HepG2 (cell line): ENCODE measurements at regions not wholly inside any gene's neighbourhood (a gene's known extent, or its start where the extent isn't known, plus 50 kb on each side); places are given as distances from the start of the nearest gene placed in this dataset.
A peak's percentile ranks its signal among the peaks of the same experiment; 100 is the strongest.

ENCODE experiments used
- AGO2 ChIP-seq: fragments of 200-400 bp; formaldehyde crosslinking; optimal IDR thresholded peaks from 2 replicates; pipeline ENCODE3; 2017; ENCODE audit warnings: mild to moderate bottlenecking, low read depth, low read length, moderate library complexity
- CEBPG ChIP-seq: IDR thresholded peaks from 2 replicates; pipeline ENCODE4 v1.6.1; 2016
- HIVEP1 ChIP-seq: sonication (generic); formaldehyde crosslinking; IDR thresholded peaks from 2 replicates; pipeline ENCODE4 v1.4.0; 2020; ENCODE audit warnings: mild to moderate bottlenecking, missing genetic modification reagents
- MBNL3 ChIP-seq: fragments of 250-450 bp; sonication (Bioruptor Pico); conservative IDR thresholded peaks from 2 replicates; pipeline ENCODE4 v1.8.0; 2022; ENCODE audit warnings: mild to moderate bottlenecking, inconsistent platforms
- MEF2D ChIP-seq: sonication (generic); formaldehyde crosslinking; IDR thresholded peaks from 2 replicates; pipeline ENCODE4 v1.5.1; 2020; ENCODE audit warnings: mild to moderate bottlenecking, missing genetic modification reagents
- MYNN ChIP-seq: sonication (generic); formaldehyde crosslinking; IDR thresholded peaks from 2 replicates; pipeline ENCODE4 v1.4.0; 2020; ENCODE audit warnings: mild to moderate bottlenecking, low read depth, missing genetic modification reagents
- NCOA1 ChIP-seq: sonication (generic); formaldehyde crosslinking; IDR thresholded peaks from 2 replicates; pipeline ENCODE4 v1.9.0; 2021; ENCODE audit warnings: missing genetic modification reagents
- NFATC3 ChIP-seq: sonication (generic); formaldehyde crosslinking; IDR thresholded peaks from 2 replicates; pipeline ENCODE4 v1.5.1; 2020; ENCODE audit warnings: mild to moderate bottlenecking, missing genetic modification reagents
- NKX3-1 ChIP-seq: sonication (generic); formaldehyde crosslinking; IDR thresholded peaks from 2 replicates; pipeline ENCODE4 v1.5.0; 2020; ENCODE audit warnings: missing genetic modification reagents
- RFX3 ChIP-seq: IDR thresholded peaks from 2 replicates; pipeline ENCODE4 v1.6.1; 2016; ENCODE audit warnings: missing biosample characterization, missing genetic modification reagents
- SMAD3 ChIP-seq: sonication (generic); formaldehyde crosslinking; IDR thresholded peaks from 2 replicates; pipeline ENCODE4 v1.4.0; 2020; ENCODE audit warnings: missing genetic modification reagents
- SMARCE1 ChIP-seq: fragments of 450-650 bp; IDR thresholded peaks from 2 replicates; pipeline ENCODE4 v1.6.1; 2017; ENCODE audit warnings: borderline replicate concordance
- SP4 ChIP-seq: sonication (generic); formaldehyde crosslinking; IDR thresholded peaks from 2 replicates; pipeline ENCODE4 v1.8.1; 2023; ENCODE audit warnings: mild to moderate bottlenecking, missing genetic modification reagents
- TOE1 ChIP-seq: sonication (generic); formaldehyde crosslinking; IDR thresholded peaks from 2 replicates; pipeline ENCODE4 v1.4.0; 2020; ENCODE audit warnings: mild to moderate bottlenecking, missing genetic modification reagents
- ZMAT3 ChIP-seq: sonication (generic); formaldehyde crosslinking; conservative IDR thresholded peaks from 2 replicates; pipeline ENCODE4 v1.7.0; 2021; ENCODE audit warnings: missing genetic modification reagents
- ZMYM4 ChIP-seq: sonication (generic); formaldehyde crosslinking; IDR thresholded peaks from 2 replicates; pipeline ENCODE4 v1.8.1; 2023; ENCODE audit warnings: mild to moderate bottlenecking, missing genetic modification reagents
- ZNF143 ChIP-seq: sonication (generic); formaldehyde crosslinking; IDR thresholded peaks from 2 replicates; pipeline ENCODE4 v1.4.0; 2020; ENCODE audit warnings: missing genetic modification reagents
- ZNF160 ChIP-seq: sonication (generic); formaldehyde crosslinking; IDR thresholded peaks from 2 replicates; pipeline ENCODE4 v1.8.0; 2022; ENCODE audit warnings: mild to moderate bottlenecking, inconsistent platforms, missing genetic modification reagents
- ZNF326 ChIP-seq: sonication (generic); formaldehyde crosslinking; IDR thresholded peaks from 2 replicates; pipeline ENCODE4 v1.4.0; 2020; ENCODE audit warnings: missing genetic modification reagents, borderline replicate concordance
- ZNF335 ChIP-seq: sonication (generic); formaldehyde crosslinking; IDR thresholded peaks from 2 replicates; pipeline ENCODE4 v1.4.0; 2020; ENCODE audit warnings: missing genetic modification reagents
- TF ChIP-seq, protein P1 (sequence below): sonication (generic); formaldehyde crosslinking; IDR thresholded peaks from 2 replicates; pipeline ENCODE4 v1.9.0; 2022; ENCODE audit warnings: low read depth, missing genetic modification reagents
- TF ChIP-seq, protein P2 (sequence below): sonication (generic); formaldehyde crosslinking; IDR thresholded peaks from 2 replicates; pipeline ENCODE4 v1.5.0; 2020; ENCODE audit warnings: missing genetic modification reagents
- TF ChIP-seq, protein P3 (sequence below): sonication (generic); formaldehyde crosslinking; conservative IDR thresholded peaks from 2 replicates; pipeline ENCODE4 v1.4.0; 2020; ENCODE audit warnings: mild to moderate bottlenecking, missing genetic modification reagents, moderate library complexity
- TF ChIP-seq, protein P4 (sequence below): sonication (generic); formaldehyde crosslinking; IDR thresholded peaks from 2 replicates; pipeline ENCODE4 v1.8.1; 2023; ENCODE audit warnings: mild to moderate bottlenecking, missing genetic modification reagents

DNA sequence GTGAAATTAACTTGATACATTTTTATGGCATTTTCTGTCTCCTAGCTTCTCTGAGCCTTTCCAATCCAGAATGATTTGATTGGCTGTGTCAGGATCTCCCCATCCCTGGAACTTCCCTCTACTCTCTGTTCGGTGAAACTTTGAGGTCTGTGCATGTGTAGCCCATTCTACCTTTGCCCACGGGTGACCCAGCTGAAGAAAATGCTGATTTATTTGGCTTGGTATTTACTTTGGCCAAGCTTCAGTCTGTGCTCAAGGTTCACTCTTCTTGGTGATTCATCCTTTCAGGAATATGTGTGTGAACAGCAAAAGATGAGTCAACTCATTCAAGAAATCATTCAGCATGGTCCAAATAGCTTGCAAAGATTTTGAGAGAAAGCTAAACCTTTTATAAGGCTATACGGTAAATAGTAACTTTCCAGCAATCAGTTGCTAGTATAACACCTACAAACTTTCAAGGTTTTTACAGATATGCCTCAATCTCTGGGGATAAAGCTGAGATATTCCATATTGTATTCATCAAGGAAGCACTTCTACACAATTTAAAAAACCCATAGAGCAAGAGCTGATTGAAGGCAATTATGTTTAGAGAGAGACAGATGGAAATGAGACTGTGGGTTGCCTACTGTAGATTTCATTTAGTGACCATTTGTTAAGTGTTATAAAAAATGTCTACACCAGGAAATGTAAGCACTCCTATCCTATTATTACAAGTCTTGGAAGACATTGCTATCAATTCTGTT, 233.9 kb upstream of the CXXC4 start (continued):
- TF ChIP-seq, protein P1, sequence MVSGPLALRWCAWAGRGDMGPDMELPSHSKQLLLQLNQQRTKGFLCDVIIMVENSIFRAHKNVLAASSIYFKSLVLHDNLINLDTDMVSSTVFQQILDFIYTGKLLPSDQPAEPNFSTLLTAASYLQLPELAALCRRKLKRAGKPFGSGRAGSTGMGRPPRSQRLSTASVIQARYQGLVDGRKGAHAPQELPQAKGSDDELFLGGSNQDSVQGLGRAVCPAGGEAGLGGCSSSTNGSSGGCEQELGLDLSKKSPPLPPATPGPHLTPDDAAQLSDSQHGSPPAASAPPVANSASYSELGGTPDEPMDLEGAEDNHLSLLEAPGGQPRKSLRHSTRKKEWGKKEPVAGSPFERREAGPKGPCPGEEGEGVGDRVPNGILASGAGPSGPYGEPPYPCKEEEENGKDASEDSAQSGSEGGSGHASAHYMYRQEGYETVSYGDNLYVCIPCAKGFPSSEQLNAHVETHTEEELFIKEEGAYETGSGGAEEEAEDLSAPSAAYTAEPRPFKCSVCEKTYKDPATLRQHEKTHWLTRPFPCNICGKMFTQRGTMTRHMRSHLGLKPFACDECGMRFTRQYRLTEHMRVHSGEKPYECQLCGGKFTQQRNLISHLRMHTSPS (CRISPR knock-in tag): no peak
- TF ChIP-seq ZNF335: 0 out of 2 replicates have a peak, but pooled peaks have one; percentile 53
- TF ChIP-seq ZNF143 (CRISPR knock-in tag): no peak
- no peak for TF ChIP-seq TOE1 (CRISPR knock-in tag)
- TF ChIP-seq ZNF160 (CRISPR knock-in tag): no peak
- 0 out of 2 replicates have a peak, but pooled peaks have one; percentile 27 for TF ChIP-seq SMAD3 (CRISPR knock-in tag)
- TF ChIP-seq NFATC3: no peak
- TF ChIP-seq ZNF326 (CRISPR knock-in tag): no peak
- TF ChIP-seq, protein P2, sequence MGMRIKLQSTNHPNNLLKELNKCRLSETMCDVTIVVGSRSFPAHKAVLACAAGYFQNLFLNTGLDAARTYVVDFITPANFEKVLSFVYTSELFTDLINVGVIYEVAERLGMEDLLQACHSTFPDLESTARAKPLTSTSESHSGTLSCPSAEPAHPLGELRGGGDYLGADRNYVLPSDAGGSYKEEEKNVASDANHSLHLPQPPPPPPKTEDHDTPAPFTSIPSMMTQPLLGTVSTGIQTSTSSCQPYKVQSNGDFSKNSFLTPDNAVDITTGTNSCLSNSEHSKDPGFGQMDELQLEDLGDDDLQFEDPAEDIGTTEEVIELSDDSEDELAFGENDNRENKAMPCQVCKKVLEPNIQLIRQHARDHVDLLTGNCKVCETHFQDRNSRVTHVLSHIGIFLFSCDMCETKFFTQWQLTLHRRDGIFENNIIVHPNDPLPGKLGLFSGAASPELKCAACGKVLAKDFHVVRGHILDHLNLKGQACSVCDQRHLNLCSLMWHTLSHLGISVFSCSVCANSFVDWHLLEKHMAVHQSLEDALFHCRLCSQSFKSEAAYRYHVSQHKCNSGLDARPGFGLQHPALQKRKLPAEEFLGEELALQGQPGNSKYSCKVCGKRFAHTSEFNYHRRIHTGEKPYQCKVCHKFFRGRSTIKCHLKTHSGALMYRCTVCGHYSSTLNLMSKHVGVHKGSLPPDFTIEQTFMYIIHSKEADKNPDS (CRISPR knock-in tag): no peak
- no peak for TF ChIP-seq ZMYM4 (CRISPR knock-in tag)
- TF ChIP-seq ZMAT3 (CRISPR knock-in tag): no peak
- TF ChIP-seq CEBPG: no peak; the same call in 1 of the 2 replicates
- TF ChIP-seq MEF2D (CRISPR knock-in tag): no peak
- TF ChIP-seq NCOA1 (CRISPR knock-in tag): no peak
- no peak for TF ChIP-seq HIVEP1 (CRISPR knock-in tag)
- TF ChIP-seq RFX3 (CRISPR knock-in tag): no peak
- TF ChIP-seq MBNL3 (CRISPR knock-in tag): no peak
- no peak for TF ChIP-seq AGO2
- peak; percentile 72; the same call in 1 of the 2 replicates for TF ChIP-seq SMARCE1
- TF ChIP-seq, protein P3, sequence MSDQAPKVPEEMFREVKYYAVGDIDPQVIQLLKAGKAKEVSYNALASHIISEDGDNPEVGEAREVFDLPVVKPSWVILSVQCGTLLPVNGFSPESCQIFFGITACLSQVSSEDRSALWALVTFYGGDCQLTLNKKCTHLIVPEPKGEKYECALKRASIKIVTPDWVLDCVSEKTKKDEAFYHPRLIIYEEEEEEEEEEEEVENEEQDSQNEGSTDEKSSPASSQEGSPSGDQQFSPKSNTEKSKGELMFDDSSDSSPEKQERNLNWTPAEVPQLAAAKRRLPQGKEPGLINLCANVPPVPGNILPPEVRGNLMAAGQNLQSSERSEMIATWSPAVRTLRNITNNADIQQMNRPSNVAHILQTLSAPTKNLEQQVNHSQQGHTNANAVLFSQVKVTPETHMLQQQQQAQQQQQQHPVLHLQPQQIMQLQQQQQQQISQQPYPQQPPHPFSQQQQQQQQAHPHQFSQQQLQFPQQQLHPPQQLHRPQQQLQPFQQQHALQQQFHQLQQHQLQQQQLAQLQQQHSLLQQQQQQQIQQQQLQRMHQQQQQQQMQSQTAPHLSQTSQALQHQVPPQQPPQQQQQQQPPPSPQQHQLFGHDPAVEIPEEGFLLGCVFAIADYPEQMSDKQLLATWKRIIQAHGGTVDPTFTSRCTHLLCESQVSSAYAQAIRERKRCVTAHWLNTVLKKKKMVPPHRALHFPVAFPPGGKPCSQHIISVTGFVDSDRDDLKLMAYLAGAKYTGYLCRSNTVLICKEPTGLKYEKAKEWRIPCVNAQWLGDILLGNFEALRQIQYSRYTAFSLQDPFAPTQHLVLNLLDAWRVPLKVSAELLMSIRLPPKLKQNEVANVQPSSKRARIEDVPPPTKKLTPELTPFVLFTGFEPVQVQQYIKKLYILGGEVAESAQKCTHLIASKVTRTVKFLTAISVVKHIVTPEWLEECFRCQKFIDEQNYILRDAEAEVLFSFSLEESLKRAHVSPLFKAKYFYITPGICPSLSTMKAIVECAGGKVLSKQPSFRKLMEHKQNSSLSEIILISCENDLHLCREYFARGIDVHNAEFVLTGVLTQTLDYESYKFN (CRISPR knock-in tag): peak; percentile 76
- TF ChIP-seq, protein P4, sequence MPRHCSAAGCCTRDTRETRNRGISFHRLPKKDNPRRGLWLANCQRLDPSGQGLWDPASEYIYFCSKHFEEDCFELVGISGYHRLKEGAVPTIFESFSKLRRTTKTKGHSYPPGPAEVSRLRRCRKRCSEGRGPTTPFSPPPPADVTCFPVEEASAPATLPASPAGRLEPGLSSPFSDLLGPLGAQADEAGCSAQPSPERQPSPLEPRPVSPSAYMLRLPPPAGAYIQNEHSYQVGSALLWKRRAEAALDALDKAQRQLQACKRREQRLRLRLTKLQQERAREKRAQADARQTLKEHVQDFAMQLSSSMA (CRISPR knock-in tag): no peak
- TF ChIP-seq MYNN (CRISPR knock-in tag): no peak
- no peak for TF ChIP-seq NKX3-1 (CRISPR knock-in tag)
- no peak for TF ChIP-seq SP4 (CRISPR knock-in tag)
